ENCODE measurements at regions not wholly inside any gene's neighbourhood (a gene's known extent, or its start where the extent isn't known, plus 50 kb on each side); places are given as distances from the start of the nearest gene placed in this dataset.

- no peak for TF ChIP-seq CTCF (IDR thresholded peaks at IDR 0.05; ENCODE audit: insufficient read depth, low read length, poor library complexity, severe bottlenecking)
- no peak for TF ChIP-seq EZH2phosphoT487 (conservative IDR thresholded peaks at IDR 0.05; ENCODE audit: low read length)
Observed at GRCh38 chr18:38241216-38241615, 675.6 kb upstream of the CELF4 start.

Measured in SU-DHL-6 (cell line).